ENCODE measurements at regions not wholly inside any gene's neighbourhood (a gene's known extent, or its start where the extent isn't known, plus 50 kb on each side); places are given as distances from the start of the nearest gene placed in this dataset.
A peak's percentile ranks its signal among the peaks of the same experiment; 100 is the strongest.

GRCh38 chr6:33863084-33863483 is 59.3 kb upstream of the MLN start:
- no peak for DNase-seq (ENCODE audit: low spot score)

DNA sequence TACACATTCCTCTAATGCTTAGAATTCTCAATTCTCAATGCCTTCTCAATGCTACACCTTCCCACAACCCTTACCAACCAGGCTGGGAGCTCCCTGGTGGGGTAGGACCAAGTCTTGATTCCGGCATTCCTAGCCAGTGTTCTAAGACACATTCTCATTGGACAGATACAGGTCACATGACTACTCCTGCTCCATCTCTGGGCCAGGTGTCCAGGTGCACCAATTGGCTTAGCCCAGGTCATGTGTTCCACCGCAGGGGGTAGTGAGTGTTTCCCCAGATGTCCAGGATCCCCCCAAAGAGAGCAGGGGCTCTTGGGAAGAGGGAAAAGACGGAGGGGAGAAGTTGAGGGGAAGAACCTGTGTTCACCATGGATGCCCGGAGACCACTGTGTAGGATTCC is 58.7 kb upstream of the MLN start:
- no peak for DNase-seq (ENCODE audit: low spot score)

DNA sequence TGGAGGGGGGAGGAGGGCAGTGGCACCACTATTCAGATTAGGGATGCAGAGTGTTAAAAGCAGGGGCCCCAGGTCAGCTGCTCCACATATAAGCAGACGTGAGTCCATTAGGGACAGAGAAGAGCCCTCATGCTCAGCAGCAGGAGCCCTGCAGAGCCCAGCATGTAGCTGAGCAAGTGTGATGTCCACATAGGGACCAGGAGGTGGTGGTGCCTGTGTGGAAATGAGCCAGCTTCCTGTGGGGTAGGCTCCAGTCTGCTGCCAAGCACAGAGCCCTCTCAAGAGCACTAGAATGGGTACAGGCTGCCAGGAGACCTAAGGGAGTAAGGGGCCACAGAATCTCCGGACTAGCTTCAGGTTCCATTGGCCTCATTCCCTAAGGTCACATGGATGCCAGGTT is 57.9 kb upstream of the MLN start:
- DNase-seq (ENCODE audit: low spot score): no peak

- DNase-seq (ENCODE audit: low spot score): no peak
These were observed 57.1 kb upstream of the MLN start for GRCh38 chr6:33860706-33861474.

GRCh38 chr6:33860006-33860405 is 56.2 kb upstream of the MLN start:
- no peak for DNase-seq (ENCODE audit: low spot score)

- no peak for DNase-seq (ENCODE audit: low spot score)
These were observed 55.2 kb upstream of the MLN start for GRCh38 chr6:33858804-33859505.

GRCh38 chr6:33857932-33858475 is 54.2 kb upstream of the MLN start:
- no peak for DNase-seq (ENCODE audit: low spot score)

- peak; percentile 14 for DNase-seq (ENCODE audit: low spot score)
These were observed 53.5 kb upstream of the MLN start for GRCh38 chr6:33857093-33857931.

GRCh38 chr6:33856655-33857054 is 52.9 kb upstream of the MLN start:
- DNase-seq (ENCODE audit: low spot score): no peak

DNA sequence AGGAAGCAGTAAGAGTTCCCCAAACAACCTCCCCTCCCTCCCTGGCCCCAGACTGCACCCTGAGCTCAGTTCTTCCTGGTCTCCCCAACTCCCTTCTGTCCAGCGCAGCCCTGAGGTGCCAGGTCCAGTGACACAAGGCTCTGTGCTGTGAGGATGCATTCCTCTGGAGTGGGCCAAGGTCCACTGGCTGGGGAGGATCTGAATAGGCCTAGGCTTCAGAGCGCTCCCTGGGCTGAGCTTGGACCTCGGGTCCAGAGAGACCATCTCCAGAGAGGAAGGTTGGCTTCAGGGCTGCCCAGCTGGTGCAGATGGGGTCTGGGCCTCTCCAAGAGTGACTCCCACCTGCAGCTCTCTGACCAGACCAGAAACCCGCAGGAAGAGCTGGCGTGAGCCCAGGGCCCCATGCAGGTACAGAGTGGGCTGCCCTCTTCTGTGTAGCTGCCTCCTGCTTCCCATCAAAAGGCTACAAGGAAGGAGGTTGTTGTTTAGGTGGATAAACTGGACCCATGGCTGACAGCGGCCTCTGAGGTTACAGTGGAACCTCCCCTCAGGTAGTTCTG is 52.3 kb upstream of the MLN start:
- no peak for DNase-seq (ENCODE audit: low spot score)

DNA sequence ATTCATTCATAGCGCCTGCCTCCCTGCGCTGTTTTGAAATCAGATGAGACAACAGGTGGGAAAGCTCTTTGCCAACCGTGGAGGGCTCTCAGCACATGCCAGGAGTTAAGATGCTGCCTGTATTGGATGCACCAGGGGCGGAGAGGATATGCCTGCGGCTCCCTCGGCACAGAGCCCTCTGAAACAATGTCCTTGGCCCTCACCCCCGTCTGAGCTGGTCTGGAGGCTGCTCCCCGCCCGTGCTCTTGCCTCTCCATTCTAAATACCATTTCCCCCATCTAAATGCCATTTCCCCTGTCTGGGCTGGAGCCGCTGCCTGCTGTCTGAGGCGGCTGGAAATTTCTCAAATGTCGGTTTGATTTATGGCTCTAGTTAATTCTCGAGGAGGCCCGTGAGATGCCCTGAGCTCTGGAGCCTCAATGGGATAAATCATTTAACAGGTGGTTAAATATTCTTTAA is 50.8 kb upstream of the MLN start:
- DNase-seq (ENCODE audit: low spot score): peak; percentile 35

GRCh38 chr6:33853736-33854135 is 49.9 kb upstream of the MLN start:
- no peak for DNase-seq (ENCODE audit: low spot score)
